ENCODE measurements at regions not wholly inside any gene's neighbourhood (a gene's known extent, or its start where the extent isn't known, plus 50 kb on each side); places are given as distances from the start of the nearest gene placed in this dataset.

GRCh38 chr4:30842689-30843088, 122.5 kb downstream of the PCDH7 start:
- no peak for DNase-seq (ENCODE audit: low read depth in 2 of 2)
- H3K9me3 ChIP-seq (ENCODE audit: control insufficient read depth, insufficient read depth, low read depth, low read length), result no peaks in the 10 kb centered on the region
- no peak overlapping the region for H3K4me3 ChIP-seq (replicated peaks in 1 of 4; ENCODE audit: control extremely low read depth in 1 of 4, insufficient read depth in 1 of 4, low read depth in 3 of 4, low read length in 4 of 4)
- no peak overlapping the region for H3K9ac ChIP-seq (ENCODE audit: insufficient read depth, low read length)
- no peaks in the 10 kb centered on the region for H3K36me3 ChIP-seq (ENCODE audit: control insufficient read depth, insufficient read depth, low read length)
- no peak overlapping the region for H2AFZ ChIP-seq (ENCODE audit: low read length)
- no peak overlapping the region for H3K27ac ChIP-seq (ENCODE audit: insufficient read depth, low read length)
- no peak overlapping the region for H3K4me2 ChIP-seq (ENCODE audit: extremely low read depth, insufficient read depth, low read length)
- H3K27me3 ChIP-seq (ENCODE audit: control insufficient read depth, insufficient read depth, low read length), result no peaks in the 10 kb centered on the region
- H3K4me1 ChIP-seq (ENCODE audit: control insufficient read depth, extremely low read depth, insufficient read depth, low read length), result no peaks in the 10 kb centered on the region
- TF ChIP-seq CTCF (conservative IDR thresholded peaks at IDR 0.05 in 1 of 2, IDR thresholded peaks at IDR 0.05 in 1 of 2; ENCODE audit: low read depth in 1 of 2, low read length in 2 of 2) (no peak), EZH2 (IDR thresholded peaks at IDR 0.05; ENCODE audit: low read length, missing control alignments) (no peak)
- no peaks in the 10 kb centered on the region for H3K79me2 ChIP-seq (ENCODE audit: control insufficient read depth, insufficient read depth, low read length)
- no peaks in the 10 kb centered on the region for H4K20me1 ChIP-seq (ENCODE audit: control insufficient read depth, extremely low read depth, insufficient read depth, low read length)

DNA sequence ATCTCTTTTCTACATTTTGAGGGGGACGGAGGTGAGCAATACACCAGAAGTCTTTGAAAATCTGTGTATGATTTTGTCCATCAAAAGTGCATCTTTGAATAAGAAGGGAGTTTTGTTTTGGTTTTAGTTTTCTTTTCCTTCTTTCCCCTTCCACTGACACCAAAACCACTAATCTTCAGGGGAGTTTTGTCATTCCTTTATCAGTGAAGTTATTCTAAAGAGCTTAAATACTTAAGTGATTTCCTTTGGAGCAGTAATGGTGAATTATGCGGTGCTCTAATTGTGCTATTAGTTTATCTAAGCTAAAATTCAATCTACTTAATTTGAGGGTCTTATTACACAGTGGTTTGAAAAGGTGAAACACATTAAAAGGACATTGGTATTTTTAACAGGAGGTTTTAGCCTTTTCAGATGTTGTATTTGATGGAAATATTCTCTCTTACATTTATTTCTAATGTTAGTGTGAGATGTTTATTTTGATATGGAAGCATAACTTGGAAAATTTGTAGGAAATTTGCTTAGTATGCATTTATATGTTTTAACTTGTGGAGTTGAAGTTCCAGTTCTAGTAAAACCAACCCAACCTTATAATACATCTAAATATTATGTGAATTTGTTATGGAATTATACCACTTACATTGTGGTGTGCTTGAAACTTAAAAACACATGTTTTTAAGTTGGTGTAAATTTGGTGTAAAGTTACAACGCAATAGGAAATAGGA, 124.9 kb downstream of the PCDH7 start:
- no peak overlapping the region for H3K4me2 ChIP-seq (ENCODE audit: extremely low read depth, insufficient read depth, low read length)
- no peak for DNase-seq (ENCODE audit: low read depth in 2 of 2)
- no peaks in the 10 kb centered on the region for H4K20me1 ChIP-seq (ENCODE audit: control insufficient read depth, extremely low read depth, insufficient read depth, low read length)
- H3K79me2 ChIP-seq (ENCODE audit: control insufficient read depth, insufficient read depth, low read length), result no peaks in the 10 kb centered on the region
- H3K9ac ChIP-seq (ENCODE audit: insufficient read depth, low read length), result no peak overlapping the region
- no peak overlapping the region for H3K4me3 ChIP-seq (replicated peaks in 1 of 4; ENCODE audit: control extremely low read depth in 1 of 4, insufficient read depth in 1 of 4, low read depth in 3 of 4, low read length in 4 of 4)
- H2AFZ ChIP-seq (ENCODE audit: low read length), result no peak overlapping the region
- no peaks in the 10 kb centered on the region for H3K4me1 ChIP-seq (ENCODE audit: control insufficient read depth, extremely low read depth, insufficient read depth, low read length)
- H3K36me3 ChIP-seq (ENCODE audit: control insufficient read depth, insufficient read depth, low read length), result no peaks in the 10 kb centered on the region
- H3K27me3 ChIP-seq (ENCODE audit: control insufficient read depth, insufficient read depth, low read length), result no peaks in the 10 kb centered on the region
- TF ChIP-seq EZH2 (IDR thresholded peaks at IDR 0.05; ENCODE audit: low read length, missing control alignments) (no peak), CTCF (conservative IDR thresholded peaks at IDR 0.05 in 1 of 2, IDR thresholded peaks at IDR 0.05 in 1 of 2; ENCODE audit: low read depth in 1 of 2, low read length in 2 of 2) (no peak)
- H3K27ac ChIP-seq (ENCODE audit: insufficient read depth, low read length), result no peak overlapping the region
- no peaks in the 10 kb centered on the region for H3K9me3 ChIP-seq (ENCODE audit: control insufficient read depth, insufficient read depth, low read depth, low read length)

DNA sequence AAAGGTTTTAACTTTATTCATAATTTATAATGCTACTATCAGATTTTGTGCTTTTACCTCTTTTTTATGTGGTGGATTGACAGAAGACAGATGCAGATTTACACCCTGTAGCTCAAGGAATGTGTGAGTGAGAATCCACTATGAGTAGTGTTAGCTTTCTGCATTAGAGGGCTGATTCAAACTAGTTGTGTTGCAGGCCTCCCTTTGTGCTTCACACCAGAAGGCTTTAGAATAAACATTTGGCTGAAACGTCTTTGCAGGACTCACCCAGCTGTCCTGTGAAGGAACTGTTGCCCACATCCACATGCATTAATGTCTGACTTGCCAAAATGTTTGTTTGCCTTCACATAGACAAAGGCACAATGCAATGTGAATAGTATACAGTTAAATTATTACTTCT, 127.0 kb downstream of the PCDH7 start:
- H3K27ac ChIP-seq (ENCODE audit: insufficient read depth, low read length), result no peak overlapping the region
- TF ChIP-seq CTCF (conservative IDR thresholded peaks at IDR 0.05 in 1 of 2, IDR thresholded peaks at IDR 0.05 in 1 of 2; ENCODE audit: low read depth in 1 of 2, low read length in 2 of 2) (no peak), EZH2 (IDR thresholded peaks at IDR 0.05; ENCODE audit: low read length, missing control alignments) (no peak)
- peak in 1 of 2 donors; percentile 22 for DNase-seq (ENCODE audit: low read depth in 2 of 2)
- H3K4me1 ChIP-seq (ENCODE audit: control insufficient read depth, extremely low read depth, insufficient read depth, low read length), result no peaks in the 10 kb centered on the region
- H3K27me3 ChIP-seq (ENCODE audit: control insufficient read depth, insufficient read depth, low read length), result no peaks in the 10 kb centered on the region
- H2AFZ ChIP-seq (ENCODE audit: low read length), result no peak overlapping the region
- no peak overlapping the region for H3K4me3 ChIP-seq (replicated peaks in 1 of 4; ENCODE audit: control extremely low read depth in 1 of 4, insufficient read depth in 1 of 4, low read depth in 3 of 4, low read length in 4 of 4)
- no peaks in the 10 kb centered on the region for H3K9me3 ChIP-seq (ENCODE audit: control insufficient read depth, insufficient read depth, low read depth, low read length)
- H3K9ac ChIP-seq (ENCODE audit: insufficient read depth, low read length), result no peak overlapping the region
- no peaks in the 10 kb centered on the region for H3K79me2 ChIP-seq (ENCODE audit: control insufficient read depth, insufficient read depth, low read length)
- no peaks in the 10 kb centered on the region for H3K36me3 ChIP-seq (ENCODE audit: control insufficient read depth, insufficient read depth, low read length)
- H3K4me2 ChIP-seq (ENCODE audit: extremely low read depth, insufficient read depth, low read length), result no peak overlapping the region
- no peaks in the 10 kb centered on the region for H4K20me1 ChIP-seq (ENCODE audit: control insufficient read depth, extremely low read depth, insufficient read depth, low read length)

All from fibroblast of lung (primary cell).